Effector CD8-positive, alpha-beta T cell (primary cell): ENCODE measurements at regions not wholly inside any gene's neighbourhood (a gene's known extent, or its start where the extent isn't known, plus 50 kb on each side); places are given as distances from the start of the nearest gene placed in this dataset.
"Not testable (repeated sequence)": the region's sequence is repeated elsewhere in the genome, so short reads cannot be mapped to it uniquely, and the experiment has no call there.

ENCODE experiments used
- DNase-seq: peaks from one replicate; lab custom pipeline; 2025; lab: John Stamatoyannopoulos, UW

DNA sequence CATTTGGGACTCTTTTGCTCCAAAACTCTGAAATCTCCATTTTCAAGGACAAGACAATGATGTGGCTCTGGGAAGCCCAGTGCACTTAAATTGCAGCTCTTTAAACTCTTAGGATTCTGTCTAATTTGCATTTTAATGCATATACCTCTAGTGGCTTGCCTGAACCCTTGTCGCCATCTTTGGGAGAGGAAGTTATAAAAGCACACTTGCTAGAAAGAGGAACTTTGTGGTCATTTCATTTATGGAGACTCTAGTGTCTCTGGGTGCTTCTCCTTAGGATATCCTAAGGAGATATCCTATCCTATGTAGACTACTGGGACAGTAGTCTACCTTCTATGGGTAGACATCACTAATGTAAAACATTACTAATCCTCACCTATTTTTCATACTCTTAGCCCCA, 77.3 kb upstream of the SLC1A3 start:
- DNase-seq, result no peak

DNA sequence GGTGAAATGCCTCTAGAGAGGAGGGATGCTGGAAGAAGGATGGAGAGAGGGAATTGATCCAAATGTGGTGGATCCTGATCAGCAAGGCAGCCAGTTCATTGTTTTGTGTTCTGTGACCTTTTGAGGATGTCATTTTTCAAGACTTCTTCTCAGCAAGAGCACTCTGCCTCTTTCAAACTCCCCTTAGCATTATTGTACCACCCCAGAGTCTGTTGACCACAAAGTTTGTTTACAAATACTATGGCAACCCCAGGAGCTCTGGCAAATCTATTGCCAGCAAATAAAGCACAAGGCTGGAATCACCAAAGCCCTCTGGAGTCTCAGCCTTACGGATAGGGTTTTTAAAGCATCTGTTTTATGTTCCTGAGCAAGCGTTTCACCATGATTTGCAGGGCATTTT, 76.2 kb upstream of the SLC1A3 start:
- DNase-seq, result no peak

DNA sequence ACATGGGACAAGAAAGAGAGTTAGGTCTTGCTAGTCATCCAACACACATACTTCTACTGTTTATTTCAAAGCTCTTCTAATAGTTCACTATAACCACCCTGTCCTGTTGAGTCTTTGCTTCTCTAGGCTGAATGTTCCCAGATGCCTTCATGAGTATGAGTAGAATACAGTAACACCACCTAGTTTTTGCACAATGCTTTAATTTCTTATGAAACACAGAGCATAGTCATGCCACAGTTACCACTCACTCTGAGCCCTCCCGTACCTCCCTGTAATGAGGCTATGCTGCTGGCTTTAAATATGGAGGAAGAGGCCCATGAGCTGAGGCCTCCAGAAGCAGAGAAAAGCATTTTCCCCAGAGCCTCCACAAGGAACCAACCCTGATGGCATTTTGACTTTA, 75.0 kb upstream of the SLC1A3 start:
- DNase-seq, result no peak

DNA sequence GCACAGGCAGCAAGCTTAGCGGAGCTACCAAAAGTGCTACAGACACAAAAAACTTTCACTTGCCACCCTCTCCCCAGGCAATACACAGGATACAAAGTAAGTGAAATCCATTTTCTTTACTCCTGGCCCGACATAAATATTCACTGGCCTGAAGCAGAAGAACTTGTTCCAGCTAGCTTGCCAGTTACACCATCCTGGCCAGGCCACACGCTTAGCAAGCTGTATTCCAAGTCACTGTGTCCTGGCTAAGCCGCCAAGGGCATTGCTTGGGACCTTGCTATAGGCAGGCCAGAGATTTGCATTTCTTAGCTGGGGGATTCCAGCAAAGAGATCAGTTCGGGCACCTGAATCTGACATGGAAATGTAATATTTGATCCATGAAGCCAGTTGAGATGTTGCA, 71.0 kb upstream of the SLC1A3 start:
- no peak for DNase-seq

DNA sequence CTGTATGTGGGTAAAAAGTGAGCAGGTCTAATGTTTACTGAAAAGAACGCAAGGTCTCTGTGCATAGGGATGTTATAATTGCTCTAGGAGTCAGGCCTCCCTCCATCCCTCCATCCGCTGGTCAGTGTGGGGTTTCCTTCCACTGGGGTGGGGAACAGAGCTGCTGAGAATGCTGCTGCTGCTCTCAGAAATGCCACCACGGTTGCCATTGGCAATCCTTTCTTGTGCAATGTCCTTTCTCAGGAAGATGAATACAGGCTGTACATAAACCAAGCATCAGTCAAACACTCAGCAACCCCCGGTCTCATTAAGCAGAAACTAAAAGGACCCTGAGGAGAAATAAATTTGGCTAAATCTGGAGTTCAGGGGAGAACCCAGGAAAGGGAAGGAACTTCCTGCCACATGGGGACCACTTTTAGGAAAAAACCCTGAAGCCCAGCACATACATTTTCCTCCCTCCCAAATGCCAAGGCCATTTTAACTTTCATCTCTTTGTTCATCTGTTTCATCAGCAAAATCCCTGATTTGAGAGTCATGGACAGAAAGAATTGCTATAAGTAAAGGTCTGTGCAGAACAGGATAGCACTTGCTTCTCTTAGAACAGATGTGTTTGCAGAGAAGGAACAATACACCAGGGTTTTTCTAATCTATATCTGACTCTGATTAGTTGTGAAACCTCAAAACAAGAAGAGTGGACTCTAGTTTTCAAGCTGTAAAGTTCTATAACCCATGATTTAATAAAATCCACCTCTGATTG, 70.4 kb upstream of the SLC1A3 start:
- DNase-seq, result no peak

DNA sequence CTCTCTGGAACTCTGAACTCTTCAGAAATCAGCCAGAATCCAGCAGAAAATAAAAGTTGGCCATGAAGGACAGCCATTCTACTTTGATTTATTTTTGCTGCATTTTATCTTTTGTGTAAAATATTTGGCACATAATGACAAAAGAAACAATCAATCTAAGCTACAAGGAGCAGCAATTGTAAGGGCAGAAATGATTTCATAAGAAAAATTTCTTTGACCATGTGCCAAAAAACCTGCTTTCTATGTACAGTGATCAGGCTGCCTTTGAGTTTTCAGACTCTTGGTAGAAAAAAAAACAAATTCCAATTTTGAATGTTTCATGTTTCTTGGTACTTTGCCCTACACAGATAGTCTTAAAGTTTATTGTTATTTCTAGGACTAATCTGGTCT, 69.8 kb upstream of the SLC1A3 start:
- no peak for DNase-seq

DNA sequence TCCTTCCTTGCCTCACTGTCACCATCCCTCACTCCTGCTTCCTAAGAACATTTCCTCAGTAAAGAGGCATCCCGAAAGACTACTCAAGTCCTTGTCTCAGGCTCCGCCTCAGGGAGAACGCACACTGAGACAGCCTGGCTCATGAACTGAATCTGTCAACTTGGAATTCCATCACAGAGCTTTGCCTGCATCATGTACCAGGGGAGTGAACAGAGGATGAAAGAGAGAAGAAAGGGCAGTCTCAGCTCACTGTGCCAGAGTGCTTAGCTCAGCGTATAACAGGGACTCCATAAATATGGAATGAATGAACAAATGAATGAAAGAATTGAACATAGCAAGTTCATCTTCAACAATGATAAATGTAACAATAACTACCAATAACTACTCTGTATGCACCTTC, 68.7 kb upstream of the SLC1A3 start:
- DNase-seq, result no peak

DNA sequence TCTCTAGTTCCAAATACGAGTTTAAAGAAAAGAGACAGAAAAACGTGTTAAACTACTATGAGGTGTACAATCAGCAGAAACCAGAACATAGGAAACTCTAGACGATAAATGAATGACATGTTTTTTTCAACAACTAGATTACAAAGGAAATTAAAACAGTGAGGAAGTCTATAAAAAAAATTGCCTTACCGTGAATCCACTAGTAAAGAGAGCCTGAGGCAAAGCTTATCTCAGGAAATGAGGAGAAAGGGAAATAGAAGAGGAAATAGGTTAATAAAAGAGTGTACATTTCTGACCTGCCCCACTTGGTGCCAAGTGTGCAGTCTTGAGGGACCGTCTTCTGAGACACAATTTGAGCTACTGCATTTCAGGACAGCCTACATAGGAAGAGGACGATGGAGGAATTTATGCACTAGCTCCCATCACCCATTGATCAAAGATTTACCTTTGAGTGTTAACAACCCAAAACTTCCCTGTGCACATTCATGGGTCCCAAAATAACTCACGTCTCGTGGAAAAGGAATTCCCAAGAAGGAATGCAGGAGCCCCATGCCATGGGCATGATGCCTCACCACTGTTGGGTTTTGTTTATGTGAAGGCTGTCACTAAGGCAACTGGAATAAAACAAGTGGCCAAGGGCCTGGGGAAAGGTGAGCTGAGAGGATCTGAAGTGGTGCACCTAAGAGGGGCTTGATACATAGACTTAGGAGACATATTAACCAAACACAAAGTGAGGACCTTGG, 53.6 kb upstream of the SLC1A3 start:
- no peak for DNase-seq

DNA sequence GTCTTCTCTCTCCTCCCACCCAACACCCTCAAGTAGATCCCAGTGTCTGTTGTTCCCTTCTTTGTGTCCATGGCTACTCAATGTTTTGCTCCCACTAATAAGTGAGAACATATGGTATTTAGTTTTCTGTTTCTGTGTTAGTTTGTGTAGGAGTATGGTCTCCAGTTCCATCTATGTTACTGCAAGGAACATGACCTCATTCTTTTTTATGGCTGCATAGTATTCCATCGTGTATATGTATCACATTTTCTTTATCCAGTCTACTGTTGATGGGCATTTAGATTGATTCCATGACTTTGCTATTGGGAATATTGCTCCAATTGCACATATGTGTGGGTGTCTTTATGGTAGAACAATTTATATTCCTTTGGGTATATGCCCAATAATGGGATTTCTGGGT, 51.4 kb upstream of the SLC1A3 start:
- not testable (repeated sequence) for DNase-seq
